Fibroblast of villous mesenchyme (primary cell): ENCODE measurements at regions not wholly inside any gene's neighbourhood (a gene's known extent, or its start where the extent isn't known, plus 50 kb on each side); places are given as distances from the start of the nearest gene placed in this dataset.

Experiments
- DNase-seq: peaks from one replicate; pipeline ENCODE4 v3.0.0-alpha.2; 2010; ENCODE audit warnings: low read depth
- H3K4me3 ChIP-seq: 2 replicates; pipeline ENCODE4 v1.5.1; 2011; ENCODE audit warnings: low read depth, mild to moderate bottlenecking, low read length
- TF ChIP-seq, protein P1 (sequence below): IDR thresholded peaks from 2 replicates; pipeline ENCODE4 v1.5.1; 2012; ENCODE audit warnings: low read depth, mild to moderate bottlenecking, low read length; ENCODE audit not compliant: insufficient read depth

DNA sequence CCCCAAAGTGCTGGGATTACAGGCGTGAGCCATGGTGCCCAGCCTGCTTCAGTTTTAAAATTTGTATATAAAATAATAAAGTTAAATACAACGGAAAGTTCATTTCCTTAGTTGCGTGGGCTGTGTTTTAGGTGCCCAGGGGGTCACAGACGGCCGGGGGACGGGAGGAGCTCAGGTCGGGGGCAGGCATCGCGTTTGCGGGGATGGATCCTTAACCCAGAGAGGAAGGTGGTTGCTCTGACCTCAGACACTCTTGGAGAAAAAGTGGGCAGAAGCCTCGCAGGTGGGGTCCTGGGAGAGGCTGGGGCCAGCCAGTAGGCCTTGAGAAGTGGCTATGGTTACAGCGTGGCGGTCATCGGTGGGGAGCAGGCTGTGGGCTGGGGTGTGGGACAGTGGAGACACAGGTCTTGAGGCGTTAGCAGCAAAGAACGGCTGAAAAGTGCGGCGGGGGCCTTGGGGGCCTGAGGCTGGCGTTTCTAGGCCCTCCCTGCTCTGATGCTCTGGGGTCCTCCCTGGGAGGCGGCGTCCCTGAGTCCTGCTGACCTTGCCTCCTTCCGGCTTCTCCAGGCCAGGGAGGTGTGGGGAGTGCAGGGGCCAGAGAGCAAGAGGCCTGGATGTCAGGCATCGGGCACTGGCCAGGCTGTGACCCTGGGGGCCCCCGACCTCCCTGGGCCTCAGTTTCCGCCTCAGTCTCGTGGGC is 54.4 kb downstream of the UNCX start:
- no peak for DNase-seq
- no peak overlapping the region for H3K4me3 ChIP-seq
- TF ChIP-seq, protein P1, sequence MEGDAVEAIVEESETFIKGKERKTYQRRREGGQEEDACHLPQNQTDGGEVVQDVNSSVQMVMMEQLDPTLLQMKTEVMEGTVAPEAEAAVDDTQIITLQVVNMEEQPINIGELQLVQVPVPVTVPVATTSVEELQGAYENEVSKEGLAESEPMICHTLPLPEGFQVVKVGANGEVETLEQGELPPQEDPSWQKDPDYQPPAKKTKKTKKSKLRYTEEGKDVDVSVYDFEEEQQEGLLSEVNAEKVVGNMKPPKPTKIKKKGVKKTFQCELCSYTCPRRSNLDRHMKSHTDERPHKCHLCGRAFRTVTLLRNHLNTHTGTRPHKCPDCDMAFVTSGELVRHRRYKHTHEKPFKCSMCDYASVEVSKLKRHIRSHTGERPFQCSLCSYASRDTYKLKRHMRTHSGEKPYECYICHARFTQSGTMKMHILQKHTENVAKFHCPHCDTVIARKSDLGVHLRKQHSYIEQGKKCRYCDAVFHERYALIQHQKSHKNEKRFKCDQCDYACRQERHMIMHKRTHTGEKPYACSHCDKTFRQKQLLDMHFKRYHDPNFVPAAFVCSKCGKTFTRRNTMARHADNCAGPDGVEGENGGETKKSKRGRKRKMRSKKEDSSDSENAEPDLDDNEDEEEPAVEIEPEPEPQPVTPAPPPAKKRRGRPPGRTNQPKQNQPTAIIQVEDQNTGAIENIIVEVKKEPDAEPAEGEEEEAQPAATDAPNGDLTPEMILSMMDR: no peak

- TF ChIP-seq, protein P1: no peak
- no peak for DNase-seq
- H3K4me3 ChIP-seq: no peak overlapping the region
These were observed 55.1 kb downstream of the UNCX start for GRCh38 chr7:1287752-1288201.

GRCh38 chr7:1288390-1288995 is 55.8 kb downstream of the UNCX start:
- TF ChIP-seq, protein P1: no peak
- no peak overlapping the region for H3K4me3 ChIP-seq
- DNase-seq: no peak

DNA sequence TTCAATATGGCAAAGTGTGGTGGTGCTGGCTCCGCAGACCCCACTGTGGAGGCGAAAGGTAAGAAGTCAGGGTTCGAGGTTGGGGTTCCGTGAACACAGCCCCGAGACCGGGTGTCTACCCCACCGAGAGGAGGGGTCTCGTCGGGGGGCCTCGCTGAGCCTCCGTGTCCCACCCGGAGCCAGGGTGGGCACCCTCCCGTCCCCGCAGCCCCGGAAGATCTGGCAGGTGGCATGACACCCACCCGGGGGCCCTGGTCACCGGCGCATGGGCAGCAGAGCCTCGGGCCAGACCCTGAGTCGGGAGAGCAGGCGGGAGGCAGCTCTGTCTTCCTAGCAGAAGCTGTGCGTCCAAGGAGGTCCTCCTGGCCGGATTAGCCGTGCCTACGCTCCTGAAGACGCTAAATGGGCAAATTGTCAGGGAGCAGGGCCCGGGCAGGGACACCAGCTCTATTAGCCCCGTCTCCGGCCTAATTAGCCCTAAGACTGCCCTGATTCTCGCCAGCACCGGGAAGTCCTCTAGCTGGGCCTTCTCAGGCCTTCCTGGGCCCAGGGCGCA is 56.4 kb downstream of the UNCX start:
- no peak for DNase-seq
- no peak overlapping the region for H3K4me3 ChIP-seq
- TF ChIP-seq, protein P1: no peak

GRCh38 chr7:1289666-1290025 is 57.0 kb downstream of the UNCX start:
- no peak for DNase-seq
- TF ChIP-seq, protein P1: no peak
- no peak overlapping the region for H3K4me3 ChIP-seq

- peak overlapping the region; percentile 42 for H3K4me3 ChIP-seq
- TF ChIP-seq, protein P1: no peak
- DNase-seq: peak; percentile 3
These were observed 57.5 kb downstream of the UNCX start for GRCh38 chr7:1290026-1290678.
